GM21381 (cell line): ENCODE measurements at regions not wholly inside any gene's neighbourhood (a gene's known extent, or its start where the extent isn't known, plus 50 kb on each side); places are given as distances from the start of the nearest gene placed in this dataset.

Source experiments
- ATAC-seq: cut with Tn5 transposase; IDR thresholded peaks from one replicate; pipeline ENCODE4 v1.9.1; 2021; ENCODE audit warnings: mild to moderate bottlenecking, moderate library complexity; ENCODE audit not compliant: unreplicated experiment

GRCh38 chr2:8391584-8391983 lies 290.3 kb upstream of the ID2 start:
- no peak for ATAC-seq

- no peak for ATAC-seq
Observed at GRCh38 chr2:8392098-8392866, 289.6 kb upstream of the ID2 start.

- ATAC-seq, result no peak
Observed at GRCh38 chr2:8393506-8393905, 288.4 kb upstream of the ID2 start.

- no peak for ATAC-seq
Observed at GRCh38 chr2:8394131-8394530, 287.7 kb upstream of the ID2 start.

DNA sequence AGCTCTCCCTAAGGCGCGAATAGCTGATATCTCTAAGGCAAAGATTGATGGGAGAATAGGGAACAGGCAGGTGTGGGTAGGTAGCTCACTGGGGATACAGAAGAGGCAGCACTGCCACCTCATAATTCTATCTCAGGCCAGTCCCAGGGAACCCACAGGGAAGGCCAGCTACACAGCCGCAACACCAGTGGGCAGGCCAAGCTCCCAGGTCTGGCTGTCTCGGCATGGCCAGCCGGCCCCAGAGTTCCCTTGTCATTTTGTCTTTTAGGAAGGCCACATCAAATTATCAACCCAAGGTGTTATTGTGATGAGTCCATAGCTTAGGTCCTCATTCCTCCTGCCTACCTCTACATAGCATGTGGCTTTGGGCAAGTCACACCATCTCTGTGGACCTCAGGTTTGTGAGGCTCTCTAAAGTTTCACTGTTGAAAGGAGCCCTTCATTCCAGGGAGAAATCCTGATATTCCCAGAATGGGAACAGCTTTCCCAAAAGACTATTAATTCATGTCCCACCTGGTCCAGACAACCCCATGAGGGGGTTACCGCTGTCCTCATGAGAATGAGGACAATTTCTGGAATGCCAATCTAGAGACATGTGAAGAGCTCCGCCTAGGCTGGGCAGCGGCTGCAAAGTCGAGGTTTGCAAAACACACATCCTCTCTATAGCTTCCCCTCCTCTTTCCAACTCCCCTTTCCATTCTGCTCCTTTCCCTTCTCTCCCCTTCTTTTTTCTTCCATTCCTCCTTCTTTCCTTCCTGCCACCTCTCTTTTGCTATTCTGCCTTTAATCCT lies 287.1 kb upstream of the ID2 start:
- no peak for ATAC-seq

DNA sequence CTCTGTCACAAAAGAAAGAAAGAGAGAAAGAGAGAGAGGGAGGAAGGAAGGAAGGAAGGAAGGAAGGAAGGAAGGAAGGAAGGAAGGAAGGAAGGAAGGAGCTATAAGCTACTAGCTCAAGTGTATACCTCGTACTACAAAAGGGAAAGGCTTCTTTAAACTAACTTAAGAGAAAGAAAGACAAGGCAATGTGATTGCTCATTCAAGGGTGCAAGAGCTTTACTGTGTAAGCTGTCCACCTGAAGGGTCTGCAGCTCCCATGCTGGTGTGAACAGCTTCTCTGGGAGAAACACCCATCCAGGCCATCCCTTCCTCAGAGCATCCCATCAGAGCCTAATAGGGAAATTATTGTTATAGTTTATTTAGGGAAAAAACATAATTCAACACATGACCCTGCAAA lies 286.1 kb upstream of the ID2 start:
- ATAC-seq, result no peak

DNA sequence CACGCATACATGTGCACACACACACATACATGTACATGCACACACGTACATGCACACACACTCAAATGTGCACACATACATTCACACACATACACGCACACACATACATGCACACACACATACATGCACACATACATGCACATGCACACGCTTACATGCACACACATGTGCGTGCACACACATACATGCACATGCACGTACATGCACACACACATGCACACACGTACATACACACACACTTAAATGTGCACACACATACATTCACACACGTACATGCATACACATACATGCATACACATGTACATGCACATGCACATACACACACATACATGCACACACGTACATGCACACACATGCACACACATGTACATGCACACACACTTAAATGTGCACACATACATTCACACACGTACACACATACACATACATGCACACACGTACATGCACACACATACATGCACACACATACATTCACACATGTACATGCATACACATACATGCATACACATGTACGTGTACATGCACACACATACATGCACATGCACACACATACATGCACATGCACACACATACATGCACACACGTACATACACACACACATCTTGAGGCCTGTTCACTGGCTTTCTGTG lies 283.7 kb upstream of the ID2 start:
- no peak for ATAC-seq

DNA sequence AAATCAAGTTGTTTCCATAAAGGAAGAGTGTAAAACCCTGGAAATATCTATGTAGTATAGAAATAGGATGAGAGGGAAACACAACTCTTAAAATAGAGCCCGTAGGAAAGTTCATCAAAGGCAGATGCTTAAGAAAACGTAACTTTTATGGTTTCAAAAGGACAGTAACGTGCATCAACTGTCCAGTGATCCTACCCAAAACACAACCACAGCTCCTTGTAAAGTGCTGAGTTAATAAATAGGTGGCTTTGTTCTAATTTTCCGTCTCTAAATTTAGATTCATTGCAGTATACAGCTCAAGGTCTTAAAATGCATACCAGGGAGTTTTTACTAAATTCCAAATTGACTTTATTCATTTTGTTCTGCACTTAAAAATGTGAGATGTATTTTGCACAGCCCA lies 282.1 kb upstream of the ID2 start:
- no peak for ATAC-seq

GRCh38 chr2:8400196-8400595 lies 281.7 kb upstream of the ID2 start:
- ATAC-seq, result no peak

GRCh38 chr2:8402222-8402621 lies 279.6 kb upstream of the ID2 start:
- no peak for ATAC-seq

DNA sequence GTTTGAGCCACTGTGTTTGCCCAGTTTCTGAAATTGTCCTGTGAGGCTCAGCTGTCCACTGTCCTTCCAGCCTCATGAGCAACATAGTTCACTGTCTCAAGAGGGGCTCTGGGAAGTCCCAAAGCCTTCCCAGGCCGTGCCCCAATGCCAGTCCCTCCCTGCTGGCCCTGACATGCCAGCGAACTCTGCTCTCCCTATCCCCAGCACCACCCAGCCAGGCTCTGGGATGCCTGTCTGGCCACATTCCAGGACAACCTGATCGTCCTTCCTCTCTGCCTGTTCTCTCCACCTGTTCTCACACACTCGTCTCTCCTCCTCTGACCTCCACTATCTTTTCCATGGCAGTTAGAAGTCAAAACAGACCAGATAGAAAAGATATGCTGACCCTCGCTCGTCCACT lies 278.0 kb upstream of the ID2 start:
- no peak for ATAC-seq

DNA sequence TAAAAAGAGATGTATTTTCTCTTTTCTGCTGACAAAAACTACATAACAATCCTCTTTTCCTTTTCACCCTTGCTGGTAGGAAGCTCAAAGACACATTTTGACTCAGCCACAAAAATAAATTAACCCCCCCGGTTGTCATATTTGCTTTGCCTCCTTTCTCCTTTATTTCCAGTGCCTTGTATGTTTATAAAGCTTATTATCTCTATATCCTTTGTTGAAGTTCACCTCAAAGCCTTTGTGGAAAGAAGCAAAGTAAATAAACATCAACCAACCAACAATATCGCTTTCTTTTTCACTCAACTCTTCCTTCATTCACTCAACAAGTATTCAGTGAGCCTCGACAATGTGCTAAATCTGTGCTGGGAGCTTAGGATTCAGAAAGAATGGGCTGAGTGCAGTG lies 276.5 kb upstream of the ID2 start:
- no peak for ATAC-seq

DNA sequence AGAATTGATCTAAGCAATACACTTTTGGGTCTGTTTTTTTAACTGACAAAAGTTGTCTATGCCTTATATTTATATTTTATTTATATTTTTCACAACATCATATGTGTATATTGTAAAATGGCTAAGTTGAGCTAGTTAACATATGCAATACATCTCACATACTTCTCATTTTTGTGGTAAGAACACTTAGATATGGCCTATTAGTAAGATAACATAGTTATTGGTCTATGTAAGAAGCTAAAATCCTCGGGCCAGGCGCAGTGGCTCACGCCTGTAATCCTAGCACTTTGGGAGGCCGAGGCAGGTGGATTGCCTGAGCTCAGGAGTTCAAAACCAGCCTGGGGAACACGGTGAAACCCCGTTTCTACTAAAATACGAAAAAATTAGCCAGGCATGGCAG lies 275.6 kb upstream of the ID2 start:
- no peak for ATAC-seq

DNA sequence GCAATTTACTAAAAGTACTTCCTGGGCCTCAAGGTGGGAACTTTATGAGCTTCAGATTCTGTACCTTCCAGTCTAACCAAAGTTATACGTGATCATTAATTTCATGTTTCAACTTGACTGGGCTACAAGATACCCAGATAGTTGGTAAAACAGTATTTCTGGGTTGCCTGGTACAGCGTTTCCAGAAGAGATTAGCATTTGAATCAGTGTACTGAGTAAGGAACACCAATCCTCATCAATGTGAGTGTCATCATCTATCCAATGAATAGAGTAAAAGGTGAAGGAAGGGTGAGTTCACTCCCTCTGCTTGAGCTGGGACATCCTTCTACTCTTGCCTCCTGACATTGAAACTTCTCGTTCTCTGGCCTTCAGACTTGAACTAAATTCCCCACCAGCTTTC lies 274.5 kb upstream of the ID2 start:
- no peak for ATAC-seq

GRCh38 chr2:8408560-8409460 lies 273.0 kb upstream of the ID2 start:
- ATAC-seq, result peak; percentile 88

- ATAC-seq, result no peak
Observed at GRCh38 chr2:8409461-8410260, 272.2 kb upstream of the ID2 start.

DNA sequence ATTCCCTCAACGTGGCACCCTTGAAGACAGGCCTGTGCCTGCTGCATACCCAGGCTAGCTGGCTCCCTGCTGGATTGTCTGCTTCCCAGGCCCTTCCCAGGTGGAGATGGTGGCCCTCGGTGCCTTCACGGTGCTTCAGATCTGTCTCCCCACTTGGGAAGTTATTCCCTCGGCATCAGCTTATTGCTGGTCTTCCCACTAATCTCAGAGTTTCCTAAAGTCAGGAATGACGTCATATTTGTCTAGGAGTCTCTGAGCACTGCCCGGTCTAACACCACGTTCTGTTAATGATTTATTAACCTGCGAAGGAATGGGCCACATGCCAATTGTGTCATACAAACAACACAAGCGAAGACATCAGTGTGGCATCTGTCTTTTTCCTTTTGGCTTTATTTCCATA lies 269.8 kb upstream of the ID2 start:
- no peak for ATAC-seq

DNA sequence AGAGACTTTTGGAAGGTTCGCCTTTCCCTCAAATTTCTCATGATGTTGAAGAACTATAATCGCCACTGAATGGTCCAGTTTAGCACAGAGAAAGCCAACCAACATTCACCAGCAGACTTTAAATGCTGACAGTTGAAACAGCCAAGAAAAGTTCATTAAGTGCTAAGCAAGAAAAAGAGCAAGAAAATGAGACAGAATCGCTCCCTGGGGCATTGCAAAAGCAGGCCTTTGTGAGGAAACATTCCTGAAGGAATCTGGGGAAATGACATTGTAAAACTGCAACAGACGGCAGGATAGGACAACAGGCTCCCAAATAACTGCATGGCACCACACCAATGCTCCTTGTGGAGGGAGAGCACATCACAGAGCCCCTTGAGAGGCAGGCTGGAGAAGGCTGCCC lies 269.3 kb upstream of the ID2 start:
- no peak for ATAC-seq

- ATAC-seq, result no peak
Observed at GRCh38 chr2:8413589-8414135, 268.2 kb upstream of the ID2 start.
